Thyroid gland (tissue), 4 donors: ENCODE measurements at regions not wholly inside any gene's neighbourhood (a gene's known extent, or its start where the extent isn't known, plus 50 kb on each side); places are given as distances from the start of the nearest gene placed in this dataset.
"Not testable (repeated sequence)": the region's sequence is repeated elsewhere in the genome, so short reads cannot be mapped to it uniquely, and the experiment has no call there.

Experiments
- DNase-seq, 2 donors: peaks; one replicate each; pipeline ENCODE4 v3.0.0-alpha.2; 2019
- H3K27ac ChIP-seq, 3 donors: fragments of 200-600 bp; sonication (generic); 1 replicate in 2 of 3; 2 replicates in 1 of 3; pipeline ENCODE4 v1.5.1; 2016 to 2019; ENCODE audit warnings: mild to moderate bottlenecking in 1 of 3, moderate library complexity in 1 of 3
- H3K27me3 ChIP-seq: fragments of 200-600 bp; sonication (generic); one replicate; pipeline ENCODE4 v1.5.1; 2019
- H3K36me3 ChIP-seq, 2 donors: fragments of 200-600 bp; sonication (generic); one replicate each; pipeline ENCODE4 v1.5.1; 2016 to 2019
- H3K4me1 ChIP-seq, 2 donors: fragments of 200-600 bp; sonication (generic); one replicate each; pipeline ENCODE4 v1.5.1; 2017 to 2019
- H3K4me3 ChIP-seq, 3 donors: fragments of 200-600 bp; sonication (generic); replicated peaks in 1 of 3; 1 replicate in 2 of 3; 2 replicates in 1 of 3; pipeline ENCODE4 v1.5.1; 2016; ENCODE audit warnings: mild to moderate bottlenecking in 1 of 3
- H3K9me3 ChIP-seq: fragments of 200-600 bp; sonication (generic); one replicate; pipeline ENCODE4 v1.5.1; 2017
- CTCF ChIP-seq, 6 experiments: fragments of 200-600 bp in 3 of 6; fragments of 450-650 bp in 3 of 6; sonication (generic) in 3 of 6; IDR thresholded peaks; one replicate each; pipeline ENCODE4 v1.5.1; 2016 to 2019; ENCODE audit warnings: antibody characterized with exemption in 6 of 6, mild to moderate bottlenecking in 2 of 6, inconsistent platforms in 1 of 6, moderate library complexity in 1 of 6
- POLR2A ChIP-seq, 2 donors: fragments of 450-650 bp; IDR thresholded peaks; one replicate each; pipeline ENCODE4 v1.6.1; 2017; ENCODE audit warnings: antibody characterized with exemption in 2 of 2, mild to moderate bottlenecking in 2 of 2, moderate library complexity in 1 of 2
- WGBS, 2 donors: methylation state at CpG; one replicate each; pipeline ENCODE4 v1.1.5; 2017; 5-methylcytosine and 5-hydroxymethylcytosine counted together
- intact Hi-C: fragments of 100-400 bp; cut with DNase I; formaldehyde crosslinking; loops from one replicate; pipeline ENCODE4 v1.15.1; 2023

- no peaks in the 10 kb centered on the region for H3K36me3 ChIP-seq
- 87 to 91% methylated on average over 2 of the region's 2 CpGs for WGBS, 2 donors
- H3K4me1 ChIP-seq, result no peaks in the 10 kb centered on the region
- TF ChIP-seq POLR2A (IDR thresholded peaks at IDR 0.05), result no peak
- TF ChIP-seq CTCF (IDR thresholded peaks at IDR 0.05), result no peak
- intact Hi-C loops, result no loop called here
- H3K27me3 ChIP-seq, result no peaks in the 10 kb centered on the region
- H3K27ac ChIP-seq, result no peak overlapping the region
- no peak overlapping the region for H3K4me3 ChIP-seq
- no peaks in the 10 kb centered on the region for H3K9me3 ChIP-seq
- DNase-seq, result no peak
These were observed 438.3 kb downstream of the NXPH1 start for GRCh38 chr7:8871716-8872115.

- DNase-seq, result no peak
- no peak overlapping the region for H3K27ac ChIP-seq
- intact Hi-C loops, result no loop called here
- no peak for TF ChIP-seq POLR2A (IDR thresholded peaks at IDR 0.05)
- no peak for TF ChIP-seq CTCF (IDR thresholded peaks at IDR 0.05)
- H3K9me3 ChIP-seq, result no peaks in the 10 kb centered on the region
- no peaks in the 10 kb centered on the region for H3K4me1 ChIP-seq
- no peaks in the 10 kb centered on the region for H3K36me3 ChIP-seq
- H3K4me3 ChIP-seq, result no peak overlapping the region
- no peaks in the 10 kb centered on the region for H3K27me3 ChIP-seq
- WGBS, 2 donors, result 63 to 76% methylated on average over 2 of the region's 2 CpGs
These were observed 448.5 kb downstream of the NXPH1 start for GRCh38 chr7:8881916-8882315.

GRCh38 chr7:8885480-8886000 lies 452.1 kb downstream of the NXPH1 start:
- no peaks in the 10 kb centered on the region for H3K9me3 ChIP-seq
- intact Hi-C loops, result no loop called here
- no peak for DNase-seq
- TF ChIP-seq CTCF (IDR thresholded peaks at IDR 0.05), result no peak
- TF ChIP-seq POLR2A (IDR thresholded peaks at IDR 0.05), result no peak
- H3K27me3 ChIP-seq, result no peaks in the 10 kb centered on the region
- no peaks in the 10 kb centered on the region for H3K36me3 ChIP-seq
- H3K4me3 ChIP-seq, result no peak overlapping the region
- no peaks in the 10 kb centered on the region for H3K4me1 ChIP-seq
- H3K27ac ChIP-seq, result no peak overlapping the region

GRCh38 chr7:8890346-8890745 lies 456.9 kb downstream of the NXPH1 start:
- H3K4me1 ChIP-seq, DNase-seq, H3K36me3 ChIP-seq, H3K27me3 ChIP-seq, intact Hi-C loops, H3K27ac ChIP-seq, H3K4me3 ChIP-seq, H3K9me3 ChIP-seq: not testable (repeated sequence)
- 94 to 96% methylated on average over 3 to 8 of the region's 30 CpGs for WGBS, 2 donors

GRCh38 chr7:8893775-8894174 lies 460.4 kb downstream of the NXPH1 start:
- H3K27ac ChIP-seq, result no peak overlapping the region
- H3K27me3 ChIP-seq, result no peaks in the 10 kb centered on the region
- H3K4me1 ChIP-seq, result no peaks in the 10 kb centered on the region
- no peak for TF ChIP-seq CTCF (IDR thresholded peaks at IDR 0.05)
- no peak for TF ChIP-seq POLR2A (IDR thresholded peaks at IDR 0.05)
- intact Hi-C loops, result no loop called here
- H3K36me3 ChIP-seq, result no peaks in the 10 kb centered on the region
- WGBS, 2 donors, result 57 to 58% methylated on average over 2 of the region's 2 CpGs
- H3K9me3 ChIP-seq, result no peaks in the 10 kb centered on the region
- H3K4me3 ChIP-seq, result no peak overlapping the region
- DNase-seq, result no peak
